SK-N-SH treated with all-trans-retinoic acid at 6 μM for 48 hours (cell line): ENCODE measurements at regions not wholly inside any gene's neighbourhood (a gene's known extent, or its start where the extent isn't known, plus 50 kb on each side); places are given as distances from the start of the nearest gene placed in this dataset.

ENCODE experiments used
- ATAC-seq: fragments of 200-7000 bp; cut with Tn5 transposase; 3 replicates; pipeline ENCODE4 v1.9.1; 2020; ENCODE audit warnings: mild to moderate bottlenecking, moderate library complexity
- ARNTL ChIP-seq: fragments of 450-650 bp; formaldehyde crosslinking; IDR thresholded peaks from 2 replicates; pipeline ENCODE4 v1.5.0; 2020; ENCODE audit warnings: low read depth, mild to moderate bottlenecking, moderate library complexity, borderline replicate concordance
- CSDC2 ChIP-seq: fragments of 250-450 bp; sonication (Bioruptor Pico); IDR thresholded peaks from 2 replicates; pipeline ENCODE4 v1.5.0; 2020; ENCODE audit warnings: mild to moderate bottlenecking, moderate library complexity
- ISL1 ChIP-seq: fragments of 250-450 bp; sonication (Bioruptor Pico); IDR thresholded peaks from 2 replicates; pipeline ENCODE4 v2.1.2; 2022; ENCODE audit warnings: mild to moderate bottlenecking, moderate library complexity
- OSR1 ChIP-seq: fragments of 250-450 bp; sonication (Bioruptor Pico); IDR thresholded peaks from 2 replicates; pipeline ENCODE4 v1.8.0; 2022; ENCODE audit warnings: moderate library complexity, mild to moderate bottlenecking, inconsistent platforms
- RARB ChIP-seq: fragments of 250-450 bp; sonication (Bioruptor Pico); IDR thresholded peaks from 2 replicates; pipeline ENCODE4 v1.8.0; 2021; ENCODE audit warnings: mild to moderate bottlenecking, moderate library complexity
- TCF4 ChIP-seq: fragments of 250-450 bp; sonication (Bioruptor Pico); IDR thresholded peaks from 2 replicates; pipeline ENCODE4 v1.8.0; 2021; ENCODE audit warnings: mild to moderate bottlenecking, moderate library complexity, borderline replicate concordance
- TOX ChIP-seq: fragments of 250-450 bp; sonication (Bioruptor Pico); IDR thresholded peaks from 2 replicates; pipeline ENCODE4 v1.8.0; 2021; ENCODE audit warnings: mild to moderate bottlenecking, moderate library complexity, borderline replicate concordance
- ZC3H10 ChIP-seq: fragments of 250-450 bp; sonication (Bioruptor Pico); IDR thresholded peaks from 2 replicates; pipeline ENCODE4 v1.5.1; 2021; ENCODE audit warnings: mild to moderate bottlenecking, moderate library complexity
- ZFP3 ChIP-seq: fragments of 250-450 bp; sonication (Bioruptor Pico); IDR thresholded peaks from 2 replicates; pipeline ENCODE4 v1.5.0; 2020; ENCODE audit warnings: mild to moderate bottlenecking, moderate library complexity
- ZFP30 ChIP-seq: fragments of 450-650 bp; formaldehyde crosslinking; IDR thresholded peaks from 2 replicates; pipeline ENCODE4 v1.5.0; 2022; ENCODE audit warnings: mild to moderate bottlenecking, moderate library complexity
- ZNF565 ChIP-seq: fragments of 450-650 bp; formaldehyde crosslinking; conservative IDR thresholded peaks from 2 replicates; pipeline ENCODE4 v1.5.0; 2020; ENCODE audit warnings: low read depth, mild to moderate bottlenecking, moderate library complexity
- ZNF70 ChIP-seq: fragments of 450-650 bp; formaldehyde crosslinking; IDR thresholded peaks from 2 replicates; pipeline ENCODE4 v1.5.0; 2020; ENCODE audit warnings: mild to moderate bottlenecking, moderate library complexity
- ZNF8 ChIP-seq: fragments of 450-650 bp; formaldehyde crosslinking; IDR thresholded peaks from 2 replicates; pipeline ENCODE4 v1.5.0; 2020; ENCODE audit warnings: mild to moderate bottlenecking, moderate library complexity
- TF ChIP-seq, protein P1 (sequence below): fragments of 250-450 bp; sonication (Bioruptor Pico); IDR thresholded peaks from 2 replicates; pipeline ENCODE4 v1.5.1; 2021; ENCODE audit warnings: mild to moderate bottlenecking, moderate library complexity
- TF ChIP-seq, protein P2 (sequence below): fragments of 250-450 bp; sonication (Bioruptor Pico); IDR thresholded peaks from 2 replicates; pipeline ENCODE4 v1.8.0; 2020; ENCODE audit warnings: mild to moderate bottlenecking, moderate library complexity, borderline replicate concordance
- TF ChIP-seq, protein P3 (sequence below): fragments of 250-450 bp; sonication (Bioruptor Pico); IDR thresholded peaks from 2 replicates; pipeline ENCODE4 v1.5.0; 2020; ENCODE audit warnings: mild to moderate bottlenecking, moderate library complexity
- TF ChIP-seq, protein P4 (sequence below): fragments of 250-450 bp; sonication (Bioruptor Pico); IDR thresholded peaks from 2 replicates; pipeline ENCODE4 v1.8.0; 2021; ENCODE audit warnings: low read depth, mild to moderate bottlenecking, moderate library complexity, borderline replicate concordance

DNA sequence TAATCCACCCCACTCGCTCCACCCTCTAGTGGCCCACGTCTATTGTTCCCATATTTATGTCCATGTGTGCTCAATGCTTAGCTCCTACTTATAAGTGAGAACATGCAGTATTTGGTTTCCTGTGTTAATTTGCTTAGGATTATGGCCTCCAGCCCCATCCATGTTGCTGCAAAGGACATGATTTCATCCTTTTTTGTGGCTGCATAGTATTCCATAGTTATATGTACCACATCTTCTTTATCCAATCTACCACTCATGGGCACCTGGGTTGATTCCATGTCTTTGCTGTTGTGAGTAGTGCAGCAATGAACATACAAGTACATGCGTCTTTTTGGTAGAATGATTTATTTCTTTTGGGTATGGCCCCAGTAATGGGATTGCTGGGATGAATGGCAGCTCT lies 319.9 kb downstream of the DYSF start:
- TF ChIP-seq ZC3H10 (CRISPR knock-in tag) (no peak), ZNF8 (CRISPR knock-in tag) (no peak), ISL1 (no peak), RARB (CRISPR knock-in tag) (no peak), ZNF70 (CRISPR knock-in tag) (no peak), TOX (no peak), ZNF565 (CRISPR knock-in tag) (no peak)
- TF ChIP-seq, protein P1, sequence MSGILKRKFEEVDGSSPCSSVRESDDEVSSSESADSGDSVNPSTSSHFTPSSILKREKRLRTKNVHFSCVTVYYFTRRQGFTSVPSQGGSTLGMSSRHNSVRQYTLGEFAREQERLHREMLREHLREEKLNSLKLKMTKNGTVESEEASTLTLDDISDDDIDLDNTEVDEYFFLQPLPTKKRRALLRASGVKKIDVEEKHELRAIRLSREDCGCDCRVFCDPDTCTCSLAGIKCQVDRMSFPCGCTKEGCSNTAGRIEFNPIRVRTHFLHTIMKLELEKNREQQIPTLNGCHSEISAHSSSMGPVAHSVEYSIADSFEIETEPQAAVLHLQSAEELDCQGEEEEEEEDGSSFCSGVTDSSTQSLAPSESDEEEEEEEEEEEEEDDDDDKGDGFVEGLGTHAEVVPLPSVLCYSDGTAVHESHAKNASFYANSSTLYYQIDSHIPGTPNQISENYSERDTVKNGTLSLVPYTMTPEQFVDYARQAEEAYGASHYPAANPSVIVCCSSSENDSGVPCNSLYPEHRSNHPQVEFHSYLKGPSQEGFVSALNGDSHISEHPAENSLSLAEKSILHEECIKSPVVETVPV = no peak
- TF ChIP-seq, protein P2, sequence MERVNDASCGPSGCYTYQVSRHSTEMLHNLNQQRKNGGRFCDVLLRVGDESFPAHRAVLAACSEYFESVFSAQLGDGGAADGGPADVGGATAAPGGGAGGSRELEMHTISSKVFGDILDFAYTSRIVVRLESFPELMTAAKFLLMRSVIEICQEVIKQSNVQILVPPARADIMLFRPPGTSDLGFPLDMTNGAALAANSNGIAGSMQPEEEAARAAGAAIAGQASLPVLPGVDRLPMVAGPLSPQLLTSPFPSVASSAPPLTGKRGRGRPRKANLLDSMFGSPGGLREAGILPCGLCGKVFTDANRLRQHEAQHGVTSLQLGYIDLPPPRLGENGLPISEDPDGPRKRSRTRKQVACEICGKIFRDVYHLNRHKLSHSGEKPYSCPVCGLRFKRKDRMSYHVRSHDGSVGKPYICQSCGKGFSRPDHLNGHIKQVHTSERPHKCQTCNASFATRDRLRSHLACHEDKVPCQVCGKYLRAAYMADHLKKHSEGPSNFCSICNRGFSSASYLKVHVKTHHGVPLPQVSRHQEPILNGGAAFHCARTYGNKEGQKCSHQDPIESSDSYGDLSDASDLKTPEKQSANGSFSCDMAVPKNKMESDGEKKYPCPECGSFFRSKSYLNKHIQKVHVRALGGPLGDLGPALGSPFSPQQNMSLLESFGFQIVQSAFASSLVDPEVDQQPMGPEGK = no peak
- TF ChIP-seq, protein P3, sequence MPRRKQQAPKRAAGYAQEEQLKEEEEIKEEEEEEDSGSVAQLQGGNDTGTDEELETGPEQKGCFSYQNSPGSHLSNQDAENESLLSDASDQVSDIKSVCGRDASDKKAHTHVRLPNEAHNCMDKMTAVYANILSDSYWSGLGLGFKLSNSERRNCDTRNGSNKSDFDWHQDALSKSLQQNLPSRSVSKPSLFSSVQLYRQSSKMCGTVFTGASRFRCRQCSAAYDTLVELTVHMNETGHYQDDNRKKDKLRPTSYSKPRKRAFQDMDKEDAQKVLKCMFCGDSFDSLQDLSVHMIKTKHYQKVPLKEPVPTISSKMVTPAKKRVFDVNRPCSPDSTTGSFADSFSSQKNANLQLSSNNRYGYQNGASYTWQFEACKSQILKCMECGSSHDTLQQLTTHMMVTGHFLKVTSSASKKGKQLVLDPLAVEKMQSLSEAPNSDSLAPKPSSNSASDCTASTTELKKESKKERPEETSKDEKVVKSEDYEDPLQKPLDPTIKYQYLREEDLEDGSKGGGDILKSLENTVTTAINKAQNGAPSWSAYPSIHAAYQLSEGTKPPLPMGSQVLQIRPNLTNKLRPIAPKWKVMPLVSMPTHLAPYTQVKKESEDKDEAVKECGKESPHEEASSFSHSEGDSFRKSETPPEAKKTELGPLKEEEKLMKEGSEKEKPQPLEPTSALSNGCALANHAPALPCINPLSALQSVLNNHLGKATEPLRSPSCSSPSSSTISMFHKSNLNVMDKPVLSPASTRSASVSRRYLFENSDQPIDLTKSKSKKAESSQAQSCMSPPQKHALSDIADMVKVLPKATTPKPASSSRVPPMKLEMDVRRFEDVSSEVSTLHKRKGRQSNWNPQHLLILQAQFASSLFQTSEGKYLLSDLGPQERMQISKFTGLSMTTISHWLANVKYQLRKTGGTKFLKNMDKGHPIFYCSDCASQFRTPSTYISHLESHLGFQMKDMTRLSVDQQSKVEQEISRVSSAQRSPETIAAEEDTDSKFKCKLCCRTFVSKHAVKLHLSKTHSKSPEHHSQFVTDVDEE (CRISPR knock-in tag) = no peak
- ATAC-seq = no peak

DNA sequence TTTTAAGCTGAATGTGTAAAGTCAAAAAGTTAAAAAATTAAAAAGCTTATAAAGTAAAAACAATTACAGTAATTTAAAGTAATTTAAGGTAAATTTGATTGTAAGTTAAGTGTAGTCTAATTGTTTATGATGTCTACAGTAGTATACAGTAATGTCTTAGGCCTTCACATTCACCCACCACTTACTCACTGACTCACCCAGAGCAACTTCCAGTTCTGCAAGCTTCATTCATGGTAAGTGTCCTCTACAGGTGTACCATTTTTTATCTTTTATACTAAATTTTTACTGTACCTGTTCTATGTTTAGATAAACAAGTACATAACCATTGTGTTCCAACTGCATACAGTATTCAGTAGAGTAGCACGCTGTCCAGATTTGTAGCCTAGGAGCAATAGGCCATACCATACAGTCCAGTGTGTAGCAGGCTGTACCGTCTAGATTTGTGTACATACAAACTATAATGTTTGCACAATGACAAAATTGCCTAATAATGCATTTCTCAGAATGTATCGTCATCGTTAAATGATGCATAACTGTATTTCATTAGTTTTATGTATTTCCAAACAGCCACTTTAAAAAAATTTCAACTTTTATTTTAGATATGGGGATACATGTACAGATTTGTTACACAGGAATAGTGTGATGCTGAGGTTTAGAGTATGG lies 319.3 kb downstream of the DYSF start:
- TF ChIP-seq ZC3H10 (CRISPR knock-in tag) = no peak
- TF ChIP-seq TOX = no peak
- TF ChIP-seq ZFP3 (CRISPR knock-in tag) = no peak
- TF ChIP-seq ARNTL (CRISPR knock-in tag) = no peak
- TF ChIP-seq, protein P1 = no peak
- no peak for TF ChIP-seq ZFP30
- TF ChIP-seq CSDC2 (CRISPR knock-in tag) = no peak
- TF ChIP-seq OSR1 (CRISPR knock-in tag) = no peak
- TF ChIP-seq ZNF565 (CRISPR knock-in tag) = no peak
- TF ChIP-seq, protein P2 = no peak
- no peak for ATAC-seq

DNA sequence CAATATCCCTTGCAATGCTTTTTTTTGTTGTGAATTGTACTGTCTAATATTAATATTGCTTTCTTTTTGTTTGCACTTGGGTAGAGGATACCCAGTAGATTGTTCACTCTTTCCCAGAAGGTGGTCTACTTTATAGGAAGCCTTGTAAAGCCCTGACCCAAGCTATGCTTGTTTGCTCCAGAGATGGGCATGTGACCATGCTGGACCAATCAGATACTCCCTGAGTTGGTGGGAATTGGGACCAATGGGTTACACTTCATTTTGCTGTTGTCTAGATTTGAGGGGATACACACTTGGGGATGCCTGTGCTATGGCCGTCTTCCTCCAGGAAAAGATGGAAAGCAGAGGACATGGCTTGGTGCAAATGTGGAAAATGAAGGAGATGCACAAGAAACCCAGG lies 314.3 kb downstream of the DYSF start:
- no peak for TF ChIP-seq TCF4 (CRISPR knock-in tag)
- TF ChIP-seq, protein P1 = no peak
- TF ChIP-seq ZFP30 = no peak
- TF ChIP-seq, protein P2 = no peak
- TF ChIP-seq, protein P4, sequence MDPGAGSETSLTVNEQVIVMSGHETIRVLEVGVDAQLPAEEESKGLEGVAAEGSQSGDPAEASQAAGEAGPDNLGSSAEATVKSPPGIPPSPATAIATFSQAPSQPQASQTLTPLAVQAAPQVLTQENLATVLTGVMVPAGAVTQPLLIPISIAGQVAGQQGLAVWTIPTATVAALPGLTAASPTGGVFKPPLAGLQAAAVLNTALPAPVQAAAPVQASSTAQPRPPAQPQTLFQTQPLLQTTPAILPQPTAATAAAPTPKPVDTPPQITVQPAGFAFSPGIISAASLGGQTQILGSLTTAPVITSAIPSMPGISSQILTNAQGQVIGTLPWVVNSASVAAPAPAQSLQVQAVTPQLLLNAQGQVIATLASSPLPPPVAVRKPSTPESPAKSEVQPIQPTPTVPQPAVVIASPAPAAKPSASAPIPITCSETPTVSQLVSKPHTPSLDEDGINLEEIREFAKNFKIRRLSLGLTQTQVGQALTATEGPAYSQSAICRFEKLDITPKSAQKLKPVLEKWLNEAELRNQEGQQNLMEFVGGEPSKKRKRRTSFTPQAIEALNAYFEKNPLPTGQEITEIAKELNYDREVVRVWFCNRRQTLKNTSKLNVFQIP (CRISPR knock-in tag) = no peak
- ATAC-seq = no peak
